ENCODE measurements at regions not wholly inside any gene's neighbourhood (a gene's known extent, or its start where the extent isn't known, plus 50 kb on each side); places are given as distances from the start of the nearest gene placed in this dataset.

DNA sequence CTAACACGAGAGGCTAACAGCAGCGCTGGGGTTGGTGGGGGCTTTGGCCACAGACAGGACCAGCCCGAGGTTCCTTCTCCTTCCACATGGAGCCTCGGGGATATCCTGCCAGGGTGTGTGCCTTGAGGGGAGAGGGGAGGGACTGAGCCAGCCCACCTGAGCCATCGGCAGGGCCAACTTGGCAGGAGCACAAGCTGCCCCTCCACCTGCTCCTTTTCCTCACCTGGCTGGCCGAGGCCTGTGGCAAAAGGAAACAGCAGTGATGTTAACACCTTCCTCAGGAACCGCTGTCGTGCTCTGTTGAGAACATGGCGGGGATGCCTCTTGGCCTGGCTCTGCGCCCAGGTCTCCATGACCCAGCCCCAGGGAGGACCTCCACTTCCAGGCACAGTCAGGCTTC is 255.1 kb upstream of the PPP2R2D start:
- no peak for ATAC-seq (ENCODE audit: low read depth)
- no peaks in the 10 kb centered on the region for H3K36me3 ChIP-seq (ENCODE audit: low read depth)
- no peaks in the 10 kb centered on the region for H3K27me3 ChIP-seq (ENCODE audit: insufficient read depth, poor library complexity, severe bottlenecking)
- no peak overlapping the region for H3K27ac ChIP-seq (ENCODE audit: poor library complexity, severe bottlenecking)
- peaks cover 4% of the 10 kb centered on the region for H3K9me3 ChIP-seq (ENCODE audit: severe bottlenecking)
- DNase-seq (ENCODE audit: low spot score), result peak; percentile 26
- H3K4me3 ChIP-seq (ENCODE audit: severe bottlenecking), result no peak overlapping the region
- no peak for TF ChIP-seq CTCF (IDR thresholded peaks at IDR 0.05; ENCODE audit: poor library complexity, severe bottlenecking)
- H3K4me1 ChIP-seq (ENCODE audit: insufficient read depth, poor library complexity, severe bottlenecking), result no peaks in the 10 kb centered on the region

GRCh38 chr10:131646551-131647525 is 254.0 kb upstream of the PPP2R2D start:
- Histone ChIP-seq H3K27ac (ENCODE audit: poor library complexity, severe bottlenecking) (no peak overlapping the region), H3K27me3 (ENCODE audit: insufficient read depth, poor library complexity, severe bottlenecking) (no peaks in the 10 kb centered on the region), H3K9me3 (ENCODE audit: severe bottlenecking) (peaks cover 4% of the 10 kb centered on the region), H3K4me1 (ENCODE audit: insufficient read depth, poor library complexity, severe bottlenecking) (no peaks in the 10 kb centered on the region), H3K36me3 (ENCODE audit: low read depth) (no peaks in the 10 kb centered on the region), H3K4me3 (ENCODE audit: severe bottlenecking) (no peak overlapping the region)
- no peak for TF ChIP-seq CTCF (IDR thresholded peaks at IDR 0.05; ENCODE audit: poor library complexity, severe bottlenecking)
- DNase-seq (ENCODE audit: low spot score), result no peak
- no peak for ATAC-seq (ENCODE audit: low read depth)

DNA sequence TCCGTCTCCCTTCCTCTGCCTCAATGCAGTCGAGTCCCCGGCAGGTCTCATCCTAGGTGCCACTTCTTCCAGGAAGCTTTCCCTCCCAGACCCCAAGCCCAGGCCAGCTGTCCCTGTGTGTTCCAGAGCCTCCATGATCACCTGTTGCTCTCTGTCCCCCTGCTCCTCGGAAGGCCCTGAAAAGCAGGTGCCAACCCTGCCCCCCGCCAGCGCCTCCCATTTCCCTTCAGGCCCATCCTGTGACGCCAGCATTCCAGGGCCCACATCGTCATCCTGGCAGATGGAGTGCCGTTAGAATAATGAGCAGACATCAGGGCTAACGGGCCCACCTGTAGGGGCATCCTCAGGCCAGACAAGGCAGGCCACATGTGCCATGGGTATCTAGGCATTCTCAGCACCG is 253.0 kb upstream of the PPP2R2D start:
- DNase-seq (ENCODE audit: low spot score) (peak; percentile 21), ATAC-seq (ENCODE audit: low read depth) (no peak)
- no peak for TF ChIP-seq CTCF (IDR thresholded peaks at IDR 0.05; ENCODE audit: poor library complexity, severe bottlenecking)
- Histone ChIP-seq H3K27ac (ENCODE audit: poor library complexity, severe bottlenecking) (no peak overlapping the region), H3K4me1 (ENCODE audit: insufficient read depth, poor library complexity, severe bottlenecking) (no peaks in the 10 kb centered on the region), H3K36me3 (ENCODE audit: low read depth) (no peaks in the 10 kb centered on the region), H3K27me3 (ENCODE audit: insufficient read depth, poor library complexity, severe bottlenecking) (no peaks in the 10 kb centered on the region), H3K4me3 (ENCODE audit: severe bottlenecking) (no peak overlapping the region), H3K9me3 (ENCODE audit: severe bottlenecking) (peaks cover 4% of the 10 kb centered on the region)

- DNase-seq (ENCODE audit: low spot score) (no peak), ATAC-seq (ENCODE audit: low read depth) (no peak)
- no peak overlapping the region for H3K27ac ChIP-seq (ENCODE audit: poor library complexity, severe bottlenecking)
- no peak overlapping the region for H3K4me3 ChIP-seq (ENCODE audit: severe bottlenecking)
- no peak for TF ChIP-seq CTCF (IDR thresholded peaks at IDR 0.05; ENCODE audit: poor library complexity, severe bottlenecking)
- H3K36me3 ChIP-seq (ENCODE audit: low read depth), result no peaks in the 10 kb centered on the region
- H3K27me3 ChIP-seq (ENCODE audit: insufficient read depth, poor library complexity, severe bottlenecking), result no peaks in the 10 kb centered on the region
- peaks cover 4% of the 10 kb centered on the region for H3K9me3 ChIP-seq (ENCODE audit: severe bottlenecking)
- H3K4me1 ChIP-seq (ENCODE audit: insufficient read depth, poor library complexity, severe bottlenecking), result no peaks in the 10 kb centered on the region
Measured at GRCh38 chr10:131648386-131649020, 252.3 kb upstream of the PPP2R2D start.
